HepG2 (cell line): ENCODE measurements at regions not wholly inside any gene's neighbourhood (a gene's known extent, or its start where the extent isn't known, plus 50 kb on each side); places are given as distances from the start of the nearest gene placed in this dataset.

Experiments
- ATAC-seq: fragments of 200-7000 bp; cut with Tn5 transposase; 3 replicates; pipeline ENCODE4 v1.9.1; 2020; ENCODE audit warnings: mild to moderate bottlenecking, moderate library complexity
- BruUV-seq: library from RNA; stranded (reverse); fragments of 400-500 nt; replicated peaks from 2 replicates; lab custom pipeline; 2021; lab: Mats Ljungman, UMichigan
- CTCF ChIA-PET: fragments of 300-600 bp; formaldehyde crosslinking; extraction: SDS; loops from one replicate; lab custom pipeline; 2021; ENCODE audit warnings: low total read pairs, inconsistent platforms, low intra/inter-chr PET ratio; lab: Yijun Ruan, JAX
- POLR2A ChIA-PET: fragments of 350-600 bp; sonication (Branson Sonifier 250); formaldehyde crosslinking; loops from one replicate; lab custom pipeline; 2020; ENCODE audit warnings: antibody characterized with exemption, inconsistent platforms; lab: Yijun Ruan, JAX
- DNase-seq: peaks from one replicate; pipeline ENCODE4 v3.0.0-alpha.2; 2015; ENCODE audit warnings: low spot score
- FAIRE-seq: peaks from 3 replicates; lab custom pipeline; 2011; peaks lifted over from hg19 to GRCh38; lab: Jason Lieb, UNC
- H2AFZ ChIP-seq: one replicate; pipeline ENCODE4 v1.6.1; 2011; ENCODE audit warnings: low read length, inconsistent platforms
- H3K27ac ChIP-seq: fragments of 300-600 bp; 3 replicates; pipeline ENCODE4 v1.8.0; 2011; ENCODE audit warnings: mixed run types, mild to moderate bottlenecking, mixed read lengths, low read length, inconsistent platforms; ENCODE audit not compliant: insufficient read depth; ENCODE audit errors: extremely low read length
- H3K27me3 ChIP-seq, 2 experiments: fragments of 200-600 bp in 1 of 2; 2 replicates in 1 of 2; 3 replicates in 1 of 2; pipeline versions ENCODE4 v1.6.0 to v1.8.0; 2011; ENCODE audit warnings: low read length in 2 of 2, mild to moderate bottlenecking in 2 of 2, moderate library complexity in 2 of 2, inconsistent platforms in 1 of 2; ENCODE audit not compliant: insufficient read depth in 2 of 2, control insufficient read depth in 1 of 2
- H3K36me3 ChIP-seq, 2 experiments: fragments of 200-600 bp in 1 of 2; replicated peaks in 1 of 2; 2 replicates in 1 of 2; 3 replicates in 1 of 2; pipeline versions ENCODE4 v1.5.1 to v1.8.0; 2011; ENCODE audit warnings: low read length in 2 of 2, inconsistent platforms in 1 of 2; ENCODE audit not compliant: insufficient read depth in 2 of 2, control insufficient read depth in 1 of 2
- H3K4me1 ChIP-seq: 2 replicates; pipeline ENCODE4 v1.5.1; 2012; ENCODE audit warnings: low read length, inconsistent platforms; ENCODE audit not compliant: insufficient read depth
- H3K4me2 ChIP-seq: 2 replicates; pipeline ENCODE4 v1.6.0; 2011; ENCODE audit warnings: low read depth, low read length, inconsistent platforms
- H3K4me3 ChIP-seq, 3 experiments: fragments of 200-600 bp in 1 of 3; sonication (generic), shearing (Covaris generic) in 1 of 3; replicated peaks in 1 of 3; 2 replicates each; pipeline ENCODE4 v1.5.1; 2011 to 2016; ENCODE audit warnings: low read length in 3 of 3, inconsistent platforms in 2 of 3, low read depth in 2 of 3, mild to moderate bottlenecking in 2 of 3, control low read depth in 1 of 3, mixed read lengths in 1 of 3; ENCODE audit not compliant: insufficient read depth in 1 of 3
- H3K79me2 ChIP-seq: one replicate; pipeline ENCODE4 v1.6.1; 2011; ENCODE audit warnings: low read length, inconsistent platforms; ENCODE audit not compliant: insufficient read depth
- H3K9ac ChIP-seq: 2 replicates; pipeline ENCODE4 v1.6.0; 2011; ENCODE audit warnings: mild to moderate bottlenecking, low read depth, low read length, inconsistent platforms; ENCODE audit not compliant: insufficient read depth
- H3K9me3 ChIP-seq: 2 replicates; pipeline ENCODE4 v1.5.1; 2012; ENCODE audit warnings: mild to moderate bottlenecking, low read length
- H4K20me1 ChIP-seq: 2 replicates; pipeline ENCODE4 v1.6.0; 2011; ENCODE audit warnings: inconsistent platforms, mild to moderate bottlenecking, low read length, moderate library complexity; ENCODE audit not compliant: insufficient read depth
- ARID2 ChIP-seq: sonication (generic); formaldehyde crosslinking; IDR thresholded peaks from 2 replicates; pipeline ENCODE4 v1.8.1; 2022; ENCODE audit warnings: mild to moderate bottlenecking, missing genetic modification reagents, borderline replicate concordance
- BORCS8-MEF2B ChIP-seq: sonication (generic); formaldehyde crosslinking; IDR thresholded peaks from 2 replicates; pipeline ENCODE4 v1.8.0; 2022; ENCODE audit warnings: mild to moderate bottlenecking, missing genetic modification reagents
- CEBPG ChIP-seq: IDR thresholded peaks from 2 replicates; pipeline ENCODE4 v1.6.1; 2016
- ELF4 ChIP-seq: sonication (generic); formaldehyde crosslinking; IDR thresholded peaks from 2 replicates; pipeline ENCODE4 v1.5.0; 2020; ENCODE audit warnings: missing genetic modification reagents, mild to moderate bottlenecking, moderate library complexity, borderline replicate concordance
- GABPA ChIP-seq, 2 experiments: IDR thresholded peaks; 2 replicates each; pipeline ENCODE4 v1.6.1; 2011 to 2016; ENCODE audit warnings: low read depth in 2 of 2, low read length in 1 of 2, missing biosample characterization in 1 of 2, missing genetic modification characterization in 1 of 2
- ISX ChIP-seq: sonication (generic); formaldehyde crosslinking; conservative IDR thresholded peaks from 2 replicates; pipeline ENCODE4 v1.5.0; 2020; ENCODE audit warnings: missing genetic modification reagents
- KDM3A ChIP-seq: IDR thresholded peaks from 2 replicates; pipeline ENCODE4 v1.6.1; 2018; ENCODE audit warnings: low read depth, missing compliant biosample characterization
- KMT2A ChIP-seq: sonication (generic); formaldehyde crosslinking; IDR thresholded peaks from 2 replicates; pipeline ENCODE4 v1.4.0; 2020; ENCODE audit warnings: missing genetic modification reagents
- MIER2 ChIP-seq: IDR thresholded peaks from 2 replicates; pipeline ENCODE4 v1.6.1; 2016; ENCODE audit warnings: missing biosample characterization, missing genetic modification reagents
- NBN ChIP-seq: fragments of 450-650 bp; conservative IDR thresholded peaks from 2 replicates; pipeline ENCODE4 v1.6.1; 2017
- NFKB2 ChIP-seq: sonication (generic); formaldehyde crosslinking; IDR thresholded peaks from 2 replicates; pipeline ENCODE4 v1.4.0; 2020; ENCODE audit warnings: missing genetic modification reagents, borderline replicate concordance
- POGZ ChIP-seq: sonication (generic); formaldehyde crosslinking; IDR thresholded peaks from 2 replicates; pipeline ENCODE4 v1.4.0; 2020; ENCODE audit warnings: mild to moderate bottlenecking, missing genetic modification reagents
- TSC22D2 ChIP-seq: sonication (generic); formaldehyde crosslinking; IDR thresholded peaks from 2 replicates; pipeline ENCODE4 v1.5.1; 2020; ENCODE audit warnings: missing genetic modification reagents, mild to moderate bottlenecking, borderline replicate concordance
- ZNF160 ChIP-seq: sonication (generic); formaldehyde crosslinking; IDR thresholded peaks from 2 replicates; pipeline ENCODE4 v1.8.0; 2022; ENCODE audit warnings: mild to moderate bottlenecking, inconsistent platforms, missing genetic modification reagents
- WGBS: methylation state at CpG from one replicate; pipeline ENCODE4 v1.1.6; 2017; ENCODE audit warnings: low lambda C conversion rate; 5-methylcytosine and 5-hydroxymethylcytosine counted together
- in situ Hi-C: cut with HindIII; loops from 2 replicates; pipeline ENCODE4 v1.10.0; 2017; ENCODE audit warnings: low pct_unique_long_range_greater_than_20kb; ENCODE audit not compliant: extremely low pct_ligation_motif_present
- intact Hi-C: fragments of 100-400 bp; cut with micrococcal nuclease; formaldehyde crosslinking; loops from one replicate; pipeline ENCODE4 v1.10.0; 2022; ENCODE audit not compliant: unreplicated experiment
- TF ChIP-seq, protein P1 (sequence below): sonication (generic); formaldehyde crosslinking; IDR thresholded peaks from 2 replicates; pipeline ENCODE4 v1.4.0; 2020; ENCODE audit warnings: mild to moderate bottlenecking, missing genetic modification reagents

DNA sequence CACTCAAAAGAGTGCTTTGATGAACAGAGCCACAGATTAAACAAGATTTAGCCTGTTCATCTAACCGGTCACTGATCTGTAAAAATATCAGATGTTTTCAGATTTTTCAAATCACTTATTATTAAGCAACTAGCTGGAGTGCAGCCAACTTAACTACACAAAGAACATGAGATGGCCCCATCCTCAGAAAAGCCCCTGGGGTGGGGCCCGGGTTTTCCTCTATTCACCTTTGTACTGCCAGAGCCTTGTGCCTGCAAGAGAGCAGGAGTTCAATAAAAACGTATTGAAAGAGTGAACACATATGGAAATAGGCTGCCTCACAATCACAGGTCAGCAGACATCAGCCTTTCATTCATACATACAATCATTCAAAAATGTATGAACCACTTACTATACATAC lies 516.1 kb downstream of the OMA1 start:
- ATAC-seq, result no peak
- CTCF ChIA-PET, result no interaction called here

DNA sequence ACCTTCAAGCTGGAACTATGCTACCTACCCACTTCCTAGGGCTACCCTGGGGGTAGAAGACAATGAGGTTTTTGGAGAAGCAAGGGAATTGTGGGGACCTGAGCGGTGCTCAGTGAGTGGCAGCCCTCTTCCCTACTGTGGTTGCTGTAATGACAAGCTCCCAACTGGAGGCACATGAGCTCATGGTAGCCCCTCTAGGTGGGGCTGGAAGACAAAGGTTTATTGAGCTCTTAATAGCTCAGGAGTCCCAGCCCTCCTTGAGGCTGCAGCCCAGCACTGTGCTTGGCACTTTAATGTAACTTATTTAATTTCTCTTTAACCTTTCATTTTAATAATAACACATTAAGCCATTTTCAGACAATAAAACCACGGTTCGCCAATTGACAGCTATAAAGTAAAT lies 528.9 kb downstream of the OMA1 start:
- WGBS, result 10% methylated on average over 3 of the region's 3 CpGs
- no peak for TF ChIP-seq ISX (CRISPR knock-in tag)
- TF ChIP-seq ZNF160 (CRISPR knock-in tag), result no peak
- no peak for TF ChIP-seq CEBPG (CRISPR knock-in tag)
- TF ChIP-seq MIER2 (CRISPR knock-in tag), result no peak
- no peak for TF ChIP-seq NBN
- no peak for TF ChIP-seq KDM3A
- TF ChIP-seq, protein P1, sequence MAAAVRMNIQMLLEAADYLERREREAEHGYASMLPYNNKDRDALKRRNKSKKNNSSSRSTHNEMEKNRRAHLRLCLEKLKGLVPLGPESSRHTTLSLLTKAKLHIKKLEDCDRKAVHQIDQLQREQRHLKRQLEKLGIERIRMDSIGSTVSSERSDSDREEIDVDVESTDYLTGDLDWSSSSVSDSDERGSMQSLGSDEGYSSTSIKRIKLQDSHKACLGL (CRISPR knock-in tag), result no peak
- TF ChIP-seq NFKB2 (CRISPR knock-in tag), result no peak
- no peak for TF ChIP-seq ARID2
- no peak for TF ChIP-seq BORCS8-MEF2B (CRISPR knock-in tag)
- no peak for TF ChIP-seq POGZ (CRISPR knock-in tag)
- no peak for TF ChIP-seq ELF4 (CRISPR knock-in tag)
- no peak for TF ChIP-seq KMT2A
- no peak for TF ChIP-seq TSC22D2 (CRISPR knock-in tag)
- TF ChIP-seq, all 625 proteins: peak for 0
- Histone ChIP-seq H3K27ac (no peak overlapping the region), H3K4me3 (no peak overlapping the region), H3K79me2 (no peaks in the 10 kb centered on the region), H3K9ac (no peak overlapping the region), H3K4me1 (no peaks in the 10 kb centered on the region), H2AFZ (no peak overlapping the region), H4K20me1 (no peaks in the 10 kb centered on the region), H3K27me3 (no peaks in the 10 kb centered on the region), H3K4me2 (no peak overlapping the region), H3K9me3 (no peaks in the 10 kb centered on the region), H3K36me3 (no peaks in the 10 kb centered on the region)
- DNase-seq, result no peak
- BruUV-seq, result no TSS peak
- ChIA-PET POLR2A (no interaction called here), CTCF (no interaction called here)
- no peak for FAIRE-seq
- in situ Hi-C loops (no loop called here), intact Hi-C loops (no loop called here)
- ATAC-seq, result no peak

More for the DNA sequence above, 516.1 kb downstream of the OMA1 start:
- in situ Hi-C loops (loop anchor here (25.0 kb wide), 1 partner anchor 1193 kb away; no protein-coding TSS in a partner anchor), intact Hi-C loops (no loop called here)
- Histone ChIP-seq H4K20me1 (no peaks in the 10 kb centered on the region), H3K4me1 (peaks cover 8% of the 10 kb centered on the region; the same call in 1 of the 2 replicates), H3K79me2 (no peaks in the 10 kb centered on the region), H3K9ac (no peak overlapping the region), H3K4me3 (no peak overlapping the region), H3K27me3 (no peaks in the 10 kb centered on the region), H3K27ac (no peak overlapping the region), H3K36me3 (no peaks in the 10 kb centered on the region), H2AFZ (no peak overlapping the region), H3K9me3 (no peaks in the 10 kb centered on the region), H3K4me2 (no peak overlapping the region)
- TF ChIP-seq GABPA (IDR thresholded peaks at IDR 0.05; ENCODE audit: low read depth, low read length), result no peak
- TF ChIP-seq GABPA (CRISPR knock-in tag; IDR thresholded peaks at IDR 0.05; ENCODE audit: low read depth), result no peak
- 2% methylated on average over 3 of the region's 3 CpGs for WGBS
- no peak for FAIRE-seq
- no TSS peak for BruUV-seq
- no peak for DNase-seq
- POLR2A ChIA-PET, result no interaction called here
